ENCODE measurements at regions not wholly inside any gene's neighbourhood (a gene's known extent, or its start where the extent isn't known, plus 50 kb on each side); places are given as distances from the start of the nearest gene placed in this dataset.

DNA sequence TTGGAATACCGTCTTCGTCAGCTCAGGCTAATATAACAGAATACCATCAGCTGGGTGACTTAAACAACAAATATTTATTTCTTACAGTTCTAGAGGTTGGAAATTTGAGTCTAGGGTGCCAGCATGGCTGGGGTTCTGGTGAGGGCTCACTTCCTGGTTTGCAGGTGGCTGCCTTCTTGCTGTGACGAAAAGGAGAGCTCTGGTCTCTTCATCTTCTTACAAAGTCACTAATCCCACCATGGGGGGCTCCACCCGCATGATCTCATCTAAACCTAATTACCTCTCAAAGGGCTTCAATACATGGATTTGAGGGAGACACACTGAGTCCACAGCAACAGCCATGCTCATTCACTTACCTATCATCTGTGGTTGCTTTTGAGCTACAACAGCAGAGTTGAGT lies 78.3 kb downstream of the PSMG1 start (continued):
- TF ChIP-seq, protein P1, sequence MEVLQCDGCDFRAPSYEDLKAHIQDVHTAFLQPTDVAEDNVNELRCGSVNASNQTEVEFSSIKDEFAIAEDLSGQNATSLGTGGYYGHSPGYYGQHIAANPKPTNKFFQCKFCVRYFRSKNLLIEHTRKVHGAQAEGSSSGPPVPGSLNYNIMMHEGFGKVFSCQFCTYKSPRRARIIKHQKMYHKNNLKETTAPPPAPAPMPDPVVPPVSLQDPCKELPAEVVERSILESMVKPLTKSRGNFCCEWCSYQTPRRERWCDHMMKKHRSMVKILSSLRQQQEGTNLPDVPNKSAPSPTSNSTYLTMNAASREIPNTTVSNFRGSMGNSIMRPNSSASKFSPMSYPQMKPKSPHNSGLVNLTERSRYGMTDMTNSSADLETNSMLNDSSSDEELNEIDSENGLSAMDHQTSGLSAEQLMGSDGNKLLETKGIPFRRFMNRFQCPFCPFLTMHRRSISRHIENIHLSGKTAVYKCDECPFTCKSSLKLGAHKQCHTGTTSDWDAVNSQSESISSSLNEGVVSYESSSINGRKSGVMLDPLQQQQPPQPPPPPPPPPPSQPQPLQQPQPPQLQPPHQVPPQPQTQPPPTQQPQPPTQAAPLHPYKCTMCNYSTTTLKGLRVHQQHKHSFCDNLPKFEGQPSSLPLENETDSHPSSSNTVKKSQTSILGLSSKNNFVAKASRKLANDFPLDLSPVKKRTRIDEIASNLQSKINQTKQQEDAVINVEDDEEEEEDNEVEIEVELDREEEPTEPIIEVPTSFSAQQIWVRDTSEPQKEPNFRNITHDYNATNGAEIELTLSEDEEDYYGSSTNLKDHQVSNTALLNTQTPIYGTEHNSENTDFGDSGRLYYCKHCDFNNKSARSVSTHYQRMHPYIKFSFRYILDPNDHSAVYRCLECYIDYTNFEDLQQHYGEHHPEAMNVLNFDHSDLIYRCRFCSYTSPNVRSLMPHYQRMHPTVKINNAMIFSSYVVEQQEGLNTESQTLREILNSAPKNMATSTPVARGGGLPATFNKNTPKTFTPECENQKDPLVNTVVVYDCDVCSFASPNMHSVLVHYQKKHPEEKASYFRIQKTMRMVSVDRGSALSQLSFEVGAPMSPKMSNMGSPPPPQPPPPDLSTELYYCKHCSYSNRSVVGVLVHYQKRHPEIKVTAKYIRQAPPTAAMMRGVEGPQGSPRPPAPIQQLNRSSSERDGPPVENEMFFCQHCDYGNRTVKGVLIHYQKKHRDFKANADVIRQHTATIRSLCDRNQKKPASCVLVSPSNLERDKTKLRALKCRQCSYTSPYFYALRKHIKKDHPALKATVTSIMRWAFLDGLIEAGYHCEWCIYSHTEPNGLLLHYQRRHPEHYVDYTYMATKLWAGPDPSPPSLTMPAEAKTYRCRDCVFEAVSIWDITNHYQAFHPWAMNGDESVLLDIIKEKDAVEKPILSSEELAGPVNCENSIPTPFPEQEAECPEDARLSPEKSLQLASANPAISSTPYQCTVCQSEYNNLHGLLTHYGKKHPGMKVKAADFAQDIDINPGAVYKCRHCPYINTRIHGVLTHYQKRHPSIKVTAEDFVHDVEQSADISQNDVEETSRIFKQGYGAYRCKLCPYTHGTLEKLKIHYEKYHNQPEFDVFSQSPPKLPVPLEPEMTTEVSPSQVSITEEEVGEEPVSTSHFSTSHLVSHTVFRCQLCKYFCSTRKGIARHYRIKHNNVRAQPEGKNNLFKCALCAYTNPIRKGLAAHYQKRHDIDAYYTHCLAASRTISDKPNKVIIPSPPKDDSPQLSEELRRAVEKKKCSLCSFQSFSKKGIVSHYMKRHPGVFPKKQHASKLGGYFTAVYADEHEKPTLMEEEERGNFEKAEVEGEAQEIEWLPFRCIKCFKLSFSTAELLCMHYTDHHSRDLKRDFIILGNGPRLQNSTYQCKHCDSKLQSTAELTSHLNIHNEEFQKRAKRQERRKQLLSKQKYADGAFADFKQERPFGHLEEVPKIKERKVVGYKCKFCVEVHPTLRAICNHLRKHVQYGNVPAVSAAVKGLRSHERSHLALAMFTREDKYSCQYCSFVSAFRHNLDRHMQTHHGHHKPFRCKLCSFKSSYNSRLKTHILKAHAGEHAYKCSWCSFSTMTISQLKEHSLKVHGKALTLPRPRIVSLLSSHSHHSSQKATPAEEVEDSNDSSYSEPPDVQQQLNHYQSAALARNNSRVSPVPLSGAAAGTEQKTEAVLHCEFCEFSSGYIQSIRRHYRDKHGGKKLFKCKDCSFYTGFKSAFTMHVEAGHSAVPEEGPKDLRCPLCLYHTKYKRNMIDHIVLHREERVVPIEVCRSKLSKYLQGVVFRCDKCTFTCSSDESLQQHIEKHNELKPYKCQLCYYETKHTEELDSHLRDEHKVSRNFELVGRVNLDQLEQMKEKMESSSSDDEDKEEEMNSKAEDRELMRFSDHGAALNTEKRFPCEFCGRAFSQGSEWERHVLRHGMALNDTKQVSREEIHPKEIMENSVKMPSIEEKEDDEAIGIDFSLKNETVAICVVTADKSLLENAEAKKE (CRISPR knock-in tag; IDR thresholded peaks at IDR 0.05): no peak
- TF ChIP-seq, protein P2, sequence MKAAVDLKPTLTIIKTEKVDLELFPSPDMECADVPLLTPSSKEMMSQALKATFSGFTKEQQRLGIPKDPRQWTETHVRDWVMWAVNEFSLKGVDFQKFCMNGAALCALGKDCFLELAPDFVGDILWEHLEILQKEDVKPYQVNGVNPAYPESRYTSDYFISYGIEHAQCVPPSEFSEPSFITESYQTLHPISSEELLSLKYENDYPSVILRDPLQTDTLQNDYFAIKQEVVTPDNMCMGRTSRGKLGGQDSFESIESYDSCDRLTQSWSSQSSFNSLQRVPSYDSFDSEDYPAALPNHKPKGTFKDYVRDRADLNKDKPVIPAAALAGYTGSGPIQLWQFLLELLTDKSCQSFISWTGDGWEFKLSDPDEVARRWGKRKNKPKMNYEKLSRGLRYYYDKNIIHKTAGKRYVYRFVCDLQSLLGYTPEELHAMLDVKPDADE (IDR thresholded peaks at IDR 0.05): no peak
- TF ChIP-seq POLR2AphosphoS5 (IDR thresholded peaks at IDR 0.05; ENCODE audit: low read depth): no peak
- TF ChIP-seq STAT1 (IDR thresholded peaks at IDR 0.05; ENCODE audit: unreplicated experiment): no peak
- TF ChIP-seq ZNF114 (CRISPR knock-in tag; IDR thresholded peaks at IDR 0.05): no peak
- TF ChIP-seq CREB1 (CRISPR knock-in tag; IDR thresholded peaks at IDR 0.05; ENCODE audit: low read depth): no peak
- TF ChIP-seq NANOG (IDR thresholded peaks at IDR 0.05; ENCODE audit: borderline replicate concordance): no peak
- no peak for TF ChIP-seq EZH2phosphoT487 (IDR thresholded peaks at IDR 0.05; ENCODE audit: unreplicated experiment)

DNA sequence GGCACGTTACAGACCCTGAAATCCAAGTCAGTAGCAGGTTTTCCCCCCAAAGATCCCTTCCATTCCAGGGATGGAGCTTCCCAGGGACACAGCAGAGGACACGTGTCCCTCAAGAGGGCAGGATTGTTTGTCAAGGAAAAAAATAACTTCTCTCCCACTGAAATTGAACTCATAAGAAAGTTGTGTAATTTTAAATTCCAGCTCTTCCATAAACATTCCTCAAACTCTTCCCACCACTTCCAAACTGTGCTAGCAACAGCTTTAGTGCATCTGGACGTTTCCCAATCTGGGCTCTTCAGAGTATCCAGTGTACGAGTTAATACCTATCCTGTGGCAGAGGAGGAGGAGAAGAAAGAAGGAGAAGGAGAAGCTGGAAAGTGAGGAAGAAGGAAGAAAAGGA lies 79.6 kb downstream of the PSMG1 start:
- H3K27ac ChIP-seq (ENCODE audit: low read depth): no peak overlapping the region
- no peaks in the 10 kb centered on the region for H4K20me1 ChIP-seq (replicated peaks; ENCODE audit: insufficient read depth)
- no peaks in the 10 kb centered on the region for H3F3A ChIP-seq (replicated peaks; ENCODE audit: low read depth)
- DNase-seq (ENCODE audit: low spot score) (no peak), ATAC-seq (no peak)
- Mint-ChIP-seq H3K36me3 (ENCODE audit: low read depth) (peaks cover 3% of the 10 kb centered on the region; the same call in 1 of the 3 replicates), H3K27ac (no peak overlapping the region), H3K27me3 (ENCODE audit: insufficient read depth, low read depth, poor library complexity) (peaks cover 9% of the 10 kb centered on the region), H3K4me3 (no peak overlapping the region), H3K9me3 (peaks cover 8% of the 10 kb centered on the region), H3K4me1 (peaks cover 7% of the 10 kb centered on the region; the same call in 2 of the 3 replicates)
- peaks cover 10% of the 10 kb centered on the region; the same call in 1 of the 2 replicates for H3K4me1 ChIP-seq (ENCODE audit: insufficient read depth)
- peaks cover 3% of the 10 kb centered on the region; the same call in 1 of the 2 replicates for H3K9me2 ChIP-seq (ENCODE audit: insufficient read depth)
- no peak overlapping the region for H3K4me3 ChIP-seq
- H3K79me2 ChIP-seq (replicated peaks; ENCODE audit: insufficient read depth): no peaks in the 10 kb centered on the region
- H3K36me3 ChIP-seq (ENCODE audit: insufficient read depth): no peaks in the 10 kb centered on the region
- no peak overlapping the region for H2AFZ ChIP-seq
- no peaks in the 10 kb centered on the region for H3K27me3 ChIP-seq (ENCODE audit: insufficient read depth)
- no peak overlapping the region for H3K4me2 ChIP-seq
- TF ChIP-seq CREB1 (CRISPR knock-in tag; IDR thresholded peaks at IDR 0.05; ENCODE audit: low read depth): no peak
- no peak for TF ChIP-seq POLR2AphosphoS5 (IDR thresholded peaks at IDR 0.05; ENCODE audit: low read depth)
- TF ChIP-seq, protein P1 (CRISPR knock-in tag; IDR thresholded peaks at IDR 0.05): no peak
- TF ChIP-seq NANOG (IDR thresholded peaks at IDR 0.05; ENCODE audit: borderline replicate concordance): no peak
